Activated naive CD8-positive, alpha-beta T cell treated with anti-CD3 and anti-CD28 coated beads, Interleukin-2, amount 50 U/mL, for 24 hours (primary cell): ENCODE measurements at regions not wholly inside any gene's neighbourhood (a gene's known extent, or its start where the extent isn't known, plus 50 kb on each side); places are given as distances from the start of the nearest gene placed in this dataset.

Source experiments
- ATAC-seq: fragments of 150-1000 bp; cut with Tn5 transposase; one replicate; pipeline ENCODE4 v1.10.0; 2021
- DNase-seq: peaks from one replicate; pipeline ENCODE4 v3.0.0; 2021
- H3K27ac Mint-ChIP-seq: one replicate; pipeline ENCODE4 v1.8.0; 2021; ENCODE audit warnings: mild to moderate bottlenecking, mixed read lengths
- H3K27me3 Mint-ChIP-seq: one replicate; pipeline ENCODE4 v1.8.0; 2021; ENCODE audit warnings: mixed read lengths
- H3K36me3 Mint-ChIP-seq: one replicate; pipeline ENCODE4 v1.8.0; 2021; ENCODE audit warnings: low read depth, mixed read lengths
- H3K4me1 Mint-ChIP-seq: one replicate; pipeline ENCODE4 v1.8.0; 2021; ENCODE audit warnings: mixed read lengths
- H3K4me3 Mint-ChIP-seq: one replicate; pipeline ENCODE4 v1.8.0; 2021; ENCODE audit warnings: mild to moderate bottlenecking, moderate library complexity, mixed read lengths
- H3K9me3 Mint-ChIP-seq: one replicate; pipeline ENCODE4 v1.8.0; 2021; ENCODE audit warnings: mixed read lengths

GRCh38 chr2:180412219-180412618 is 405.1 kb upstream of the CWC22 start:
- Mint-ChIP-seq H3K9me3 (no peaks in the 10 kb centered on the region), H3K27ac (no peak overlapping the region), H3K27me3 (no peaks in the 10 kb centered on the region), H3K4me1 (no peaks in the 10 kb centered on the region), H3K36me3 (no peaks in the 10 kb centered on the region), H3K4me3 (no peak overlapping the region)
- no peak for ATAC-seq
- no peak for DNase-seq

GRCh38 chr2:180411661-180412060 is 404.6 kb upstream of the CWC22 start:
- Mint-ChIP-seq H3K9me3 (no peaks in the 10 kb centered on the region), H3K27ac (no peak overlapping the region), H3K36me3 (no peaks in the 10 kb centered on the region), H3K4me1 (no peaks in the 10 kb centered on the region), H3K27me3 (no peaks in the 10 kb centered on the region), H3K4me3 (no peak overlapping the region)
- ATAC-seq (no peak), DNase-seq (no peak)

- H3K36me3 Mint-ChIP-seq: no peaks in the 10 kb centered on the region
- no peaks in the 10 kb centered on the region for H3K4me1 Mint-ChIP-seq
- no peaks in the 10 kb centered on the region for H3K27me3 Mint-ChIP-seq
- no peak overlapping the region for H3K4me3 Mint-ChIP-seq
- H3K27ac Mint-ChIP-seq: no peak overlapping the region
- DNase-seq (no peak), ATAC-seq (no peak)
- H3K9me3 Mint-ChIP-seq: no peaks in the 10 kb centered on the region
Measured at GRCh38 chr2:180406687-180407086, 399.6 kb upstream of the CWC22 start.

- ATAC-seq (no peak), DNase-seq (no peak)
- no peak overlapping the region for H3K4me3 Mint-ChIP-seq
- H3K9me3 Mint-ChIP-seq: no peaks in the 10 kb centered on the region
- H3K27ac Mint-ChIP-seq: no peak overlapping the region
- no peaks in the 10 kb centered on the region for H3K27me3 Mint-ChIP-seq
- no peaks in the 10 kb centered on the region for H3K4me1 Mint-ChIP-seq
- no peaks in the 10 kb centered on the region for H3K36me3 Mint-ChIP-seq
Measured at GRCh38 chr2:180405520-180405919, 398.4 kb upstream of the CWC22 start.

GRCh38 chr2:180394305-180394704 is 387.2 kb upstream of the CWC22 start:
- no peaks in the 10 kb centered on the region for H3K4me1 Mint-ChIP-seq
- H3K27ac Mint-ChIP-seq: no peak overlapping the region
- H3K36me3 Mint-ChIP-seq: no peaks in the 10 kb centered on the region
- DNase-seq (no peak), ATAC-seq (no peak)
- no peak overlapping the region for H3K4me3 Mint-ChIP-seq
- peaks cover 25% of the 10 kb centered on the region for H3K9me3 Mint-ChIP-seq
- H3K27me3 Mint-ChIP-seq: no peaks in the 10 kb centered on the region

- no peak for ATAC-seq
- Mint-ChIP-seq H3K27me3 (no peaks in the 10 kb centered on the region), H3K4me1 (no peaks in the 10 kb centered on the region), H3K9me3 (peaks cover 12% of the 10 kb centered on the region), H3K27ac (no peak overlapping the region), H3K36me3 (no peaks in the 10 kb centered on the region), H3K4me3 (no peak overlapping the region)
- DNase-seq: no peak
Measured at GRCh38 chr2:180385601-180386201, 378.6 kb upstream of the CWC22 start.

GRCh38 chr2:180376066-180376465 is 369.0 kb upstream of the CWC22 start:
- Mint-ChIP-seq H3K4me3 (no peak overlapping the region), H3K27me3 (no peaks in the 10 kb centered on the region), H3K27ac (no peak overlapping the region), H3K9me3 (peaks cover 3% of the 10 kb centered on the region), H3K4me1 (no peaks in the 10 kb centered on the region), H3K36me3 (no peaks in the 10 kb centered on the region)
- DNase-seq: no peak
- ATAC-seq: no peak

- Mint-ChIP-seq H3K9me3 (peaks cover 3% of the 10 kb centered on the region), H3K27me3 (no peaks in the 10 kb centered on the region), H3K36me3 (no peaks in the 10 kb centered on the region), H3K27ac (no peak overlapping the region), H3K4me1 (no peaks in the 10 kb centered on the region), H3K4me3 (no peak overlapping the region)
- ATAC-seq (no peak), DNase-seq (no peak)
Measured at GRCh38 chr2:180374502-180375281, 367.6 kb upstream of the CWC22 start.

GRCh38 chr2:180370511-180371205 is 363.6 kb upstream of the CWC22 start:
- Mint-ChIP-seq H3K4me1 (no peaks in the 10 kb centered on the region), H3K36me3 (no peaks in the 10 kb centered on the region), H3K27ac (no peak overlapping the region), H3K27me3 (no peaks in the 10 kb centered on the region), H3K9me3 (no peaks in the 10 kb centered on the region), H3K4me3 (no peak overlapping the region)
- no peak for DNase-seq
- ATAC-seq: no peak

GRCh38 chr2:180368881-180369280 is 361.8 kb upstream of the CWC22 start:
- Mint-ChIP-seq H3K4me3 (no peak overlapping the region), H3K27ac (no peak overlapping the region), H3K36me3 (no peaks in the 10 kb centered on the region), H3K4me1 (no peaks in the 10 kb centered on the region), H3K9me3 (no peaks in the 10 kb centered on the region), H3K27me3 (no peaks in the 10 kb centered on the region)
- ATAC-seq (no peak), DNase-seq (no peak)

GRCh38 chr2:180367815-180368214 is 360.7 kb upstream of the CWC22 start:
- no peaks in the 10 kb centered on the region for H3K36me3 Mint-ChIP-seq
- no peak overlapping the region for H3K4me3 Mint-ChIP-seq
- no peaks in the 10 kb centered on the region for H3K27me3 Mint-ChIP-seq
- no peak overlapping the region for H3K27ac Mint-ChIP-seq
- no peaks in the 10 kb centered on the region for H3K9me3 Mint-ChIP-seq
- H3K4me1 Mint-ChIP-seq: no peaks in the 10 kb centered on the region
- no peak for DNase-seq
- no peak for ATAC-seq

- no peak for ATAC-seq
- no peaks in the 10 kb centered on the region for H3K9me3 Mint-ChIP-seq
- no peak for DNase-seq
- no peak overlapping the region for H3K27ac Mint-ChIP-seq
- H3K36me3 Mint-ChIP-seq: no peaks in the 10 kb centered on the region
- H3K4me1 Mint-ChIP-seq: no peaks in the 10 kb centered on the region
- no peak overlapping the region for H3K4me3 Mint-ChIP-seq
- no peaks in the 10 kb centered on the region for H3K27me3 Mint-ChIP-seq
Measured at GRCh38 chr2:180366481-180366880, 359.4 kb upstream of the CWC22 start.

- H3K27ac Mint-ChIP-seq: no peak overlapping the region
- no peaks in the 10 kb centered on the region for H3K4me1 Mint-ChIP-seq
- no peak for DNase-seq
- no peaks in the 10 kb centered on the region for H3K27me3 Mint-ChIP-seq
- no peaks in the 10 kb centered on the region for H3K36me3 Mint-ChIP-seq
- no peaks in the 10 kb centered on the region for H3K9me3 Mint-ChIP-seq
- no peak overlapping the region for H3K4me3 Mint-ChIP-seq
- ATAC-seq: no peak
Measured at GRCh38 chr2:180364719-180365118, 357.6 kb upstream of the CWC22 start.

- no peak overlapping the region for H3K27ac Mint-ChIP-seq
- no peaks in the 10 kb centered on the region for H3K9me3 Mint-ChIP-seq
- no peaks in the 10 kb centered on the region for H3K36me3 Mint-ChIP-seq
- no peak overlapping the region for H3K4me3 Mint-ChIP-seq
- H3K4me1 Mint-ChIP-seq: peaks cover 2% of the 10 kb centered on the region
- ATAC-seq: no peak
- no peak for DNase-seq
- H3K27me3 Mint-ChIP-seq: no peaks in the 10 kb centered on the region
Measured at GRCh38 chr2:180360283-180360618, 353.2 kb upstream of the CWC22 start.

GRCh38 chr2:180359522-180360282 is 352.6 kb upstream of the CWC22 start:
- Mint-ChIP-seq H3K4me3 (no peak overlapping the region), H3K4me1 (peaks cover 2% of the 10 kb centered on the region), H3K9me3 (no peaks in the 10 kb centered on the region), H3K36me3 (no peaks in the 10 kb centered on the region), H3K27me3 (no peaks in the 10 kb centered on the region), H3K27ac (no peak overlapping the region)
- DNase-seq (no peak), ATAC-seq (peak; percentile 36)
